Liver (tissue), 3 donors: ENCODE measurements at regions not wholly inside any gene's neighbourhood (a gene's known extent, or its start where the extent isn't known, plus 50 kb on each side); places are given as distances from the start of the nearest gene placed in this dataset.

Experiments used
- EGR1 ChIP-seq, 2 donors: IDR thresholded peaks; 2 replicates each; pipeline ENCODE4 v1.6.1; 2016 to 2018; ENCODE audit warnings: antibody characterized with exemption in 2 of 2, low read depth in 2 of 2
- GABPA ChIP-seq, 2 donors: IDR thresholded peaks in 1 of 2; conservative IDR thresholded peaks in 1 of 2; 2 replicates each; pipeline ENCODE4 v1.6.1; 2016; ENCODE audit warnings: antibody characterized with exemption in 2 of 2, mild to moderate bottlenecking in 1 of 2, moderate library complexity in 1 of 2
- RAD21 ChIP-seq, 2 donors: IDR thresholded peaks; 2 replicates each; pipeline ENCODE4 v1.6.1; 2016; ENCODE audit warnings: antibody characterized with exemption in 2 of 2, mild to moderate bottlenecking in 2 of 2
- RXRA ChIP-seq, 2 donors: IDR thresholded peaks; 2 replicates each; pipeline ENCODE4 v1.6.1; 2017 to 2018; ENCODE audit warnings: antibody characterized with exemption in 2 of 2, mild to moderate bottlenecking in 1 of 2
- SP1 ChIP-seq: IDR thresholded peaks from 2 replicates; pipeline ENCODE4 v1.6.1; 2018; ENCODE audit warnings: antibody characterized with exemption, mild to moderate bottlenecking
- TAF1 ChIP-seq: conservative IDR thresholded peaks from 2 replicates; pipeline ENCODE4 v1.6.1; 2016; ENCODE audit warnings: antibody characterized with exemption, mild to moderate bottlenecking
- YY1 ChIP-seq: IDR thresholded peaks from 2 replicates; pipeline ENCODE4 v1.6.1; 2016; ENCODE audit warnings: antibody characterized with exemption, mild to moderate bottlenecking
- TF ChIP-seq, protein P1 (sequence below): fragments of 150-350 bp; IDR thresholded peaks from 2 replicates; pipeline ENCODE4 v1.5.1; 2017; ENCODE audit warnings: improper control_type of control experiment, low read depth, low read length; ENCODE audit not compliant: missing input control
- TF ChIP-seq, protein P2 (sequence below): IDR thresholded peaks from 2 replicates; pipeline ENCODE4 v1.6.1; 2016; ENCODE audit warnings: antibody characterized with exemption, mild to moderate bottlenecking
- TF ChIP-seq, protein P3 (sequence below): IDR thresholded peaks from 2 replicates; pipeline ENCODE4 v1.6.1; 2016; ENCODE audit warnings: antibody characterized with exemption
- TF ChIP-seq, protein P4 (sequence below): IDR thresholded peaks from 2 replicates; pipeline ENCODE4 v1.6.1; 2016; ENCODE audit warnings: antibody characterized with exemption
- TF ChIP-seq, protein P5 (sequence below): IDR thresholded peaks from 2 replicates; pipeline ENCODE4 v1.6.1; 2016; ENCODE audit warnings: antibody characterized with exemption
- donor health status: healthy.
- donor health status: healthy.

DNA sequence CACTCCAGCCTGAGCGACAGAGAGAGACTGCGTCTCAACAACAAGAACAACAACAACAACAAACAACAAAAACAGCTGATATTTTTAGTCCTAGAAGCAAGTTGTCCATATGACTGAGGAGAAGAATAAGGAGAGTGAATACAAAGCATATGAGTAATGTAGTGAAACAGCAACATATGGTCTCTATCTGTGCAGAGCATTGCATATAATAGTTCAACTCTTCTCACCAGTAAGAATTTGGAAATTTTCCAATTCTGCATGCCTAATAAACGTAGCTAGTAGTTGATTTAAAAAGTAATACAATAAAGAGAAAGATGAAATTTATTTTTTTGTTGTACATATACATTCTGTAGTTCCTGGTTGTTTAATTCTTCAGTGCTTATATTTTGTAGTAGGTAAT lies 129.7 kb upstream of the FAM83B start:
- TF ChIP-seq, protein P1, sequence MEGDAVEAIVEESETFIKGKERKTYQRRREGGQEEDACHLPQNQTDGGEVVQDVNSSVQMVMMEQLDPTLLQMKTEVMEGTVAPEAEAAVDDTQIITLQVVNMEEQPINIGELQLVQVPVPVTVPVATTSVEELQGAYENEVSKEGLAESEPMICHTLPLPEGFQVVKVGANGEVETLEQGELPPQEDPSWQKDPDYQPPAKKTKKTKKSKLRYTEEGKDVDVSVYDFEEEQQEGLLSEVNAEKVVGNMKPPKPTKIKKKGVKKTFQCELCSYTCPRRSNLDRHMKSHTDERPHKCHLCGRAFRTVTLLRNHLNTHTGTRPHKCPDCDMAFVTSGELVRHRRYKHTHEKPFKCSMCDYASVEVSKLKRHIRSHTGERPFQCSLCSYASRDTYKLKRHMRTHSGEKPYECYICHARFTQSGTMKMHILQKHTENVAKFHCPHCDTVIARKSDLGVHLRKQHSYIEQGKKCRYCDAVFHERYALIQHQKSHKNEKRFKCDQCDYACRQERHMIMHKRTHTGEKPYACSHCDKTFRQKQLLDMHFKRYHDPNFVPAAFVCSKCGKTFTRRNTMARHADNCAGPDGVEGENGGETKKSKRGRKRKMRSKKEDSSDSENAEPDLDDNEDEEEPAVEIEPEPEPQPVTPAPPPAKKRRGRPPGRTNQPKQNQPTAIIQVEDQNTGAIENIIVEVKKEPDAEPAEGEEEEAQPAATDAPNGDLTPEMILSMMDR: no peak
- TF ChIP-seq, protein P2, sequence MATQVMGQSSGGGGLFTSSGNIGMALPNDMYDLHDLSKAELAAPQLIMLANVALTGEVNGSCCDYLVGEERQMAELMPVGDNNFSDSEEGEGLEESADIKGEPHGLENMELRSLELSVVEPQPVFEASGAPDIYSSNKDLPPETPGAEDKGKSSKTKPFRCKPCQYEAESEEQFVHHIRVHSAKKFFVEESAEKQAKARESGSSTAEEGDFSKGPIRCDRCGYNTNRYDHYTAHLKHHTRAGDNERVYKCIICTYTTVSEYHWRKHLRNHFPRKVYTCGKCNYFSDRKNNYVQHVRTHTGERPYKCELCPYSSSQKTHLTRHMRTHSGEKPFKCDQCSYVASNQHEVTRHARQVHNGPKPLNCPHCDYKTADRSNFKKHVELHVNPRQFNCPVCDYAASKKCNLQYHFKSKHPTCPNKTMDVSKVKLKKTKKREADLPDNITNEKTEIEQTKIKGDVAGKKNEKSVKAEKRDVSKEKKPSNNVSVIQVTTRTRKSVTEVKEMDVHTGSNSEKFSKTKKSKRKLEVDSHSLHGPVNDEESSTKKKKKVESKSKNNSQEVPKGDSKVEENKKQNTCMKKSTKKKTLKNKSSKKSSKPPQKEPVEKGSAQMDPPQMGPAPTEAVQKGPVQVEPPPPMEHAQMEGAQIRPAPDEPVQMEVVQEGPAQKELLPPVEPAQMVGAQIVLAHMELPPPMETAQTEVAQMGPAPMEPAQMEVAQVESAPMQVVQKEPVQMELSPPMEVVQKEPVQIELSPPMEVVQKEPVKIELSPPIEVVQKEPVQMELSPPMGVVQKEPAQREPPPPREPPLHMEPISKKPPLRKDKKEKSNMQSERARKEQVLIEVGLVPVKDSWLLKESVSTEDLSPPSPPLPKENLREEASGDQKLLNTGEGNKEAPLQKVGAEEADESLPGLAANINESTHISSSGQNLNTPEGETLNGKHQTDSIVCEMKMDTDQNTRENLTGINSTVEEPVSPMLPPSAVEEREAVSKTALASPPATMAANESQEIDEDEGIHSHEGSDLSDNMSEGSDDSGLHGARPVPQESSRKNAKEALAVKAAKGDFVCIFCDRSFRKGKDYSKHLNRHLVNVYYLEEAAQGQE: no peak
- TF ChIP-seq, protein P3, sequence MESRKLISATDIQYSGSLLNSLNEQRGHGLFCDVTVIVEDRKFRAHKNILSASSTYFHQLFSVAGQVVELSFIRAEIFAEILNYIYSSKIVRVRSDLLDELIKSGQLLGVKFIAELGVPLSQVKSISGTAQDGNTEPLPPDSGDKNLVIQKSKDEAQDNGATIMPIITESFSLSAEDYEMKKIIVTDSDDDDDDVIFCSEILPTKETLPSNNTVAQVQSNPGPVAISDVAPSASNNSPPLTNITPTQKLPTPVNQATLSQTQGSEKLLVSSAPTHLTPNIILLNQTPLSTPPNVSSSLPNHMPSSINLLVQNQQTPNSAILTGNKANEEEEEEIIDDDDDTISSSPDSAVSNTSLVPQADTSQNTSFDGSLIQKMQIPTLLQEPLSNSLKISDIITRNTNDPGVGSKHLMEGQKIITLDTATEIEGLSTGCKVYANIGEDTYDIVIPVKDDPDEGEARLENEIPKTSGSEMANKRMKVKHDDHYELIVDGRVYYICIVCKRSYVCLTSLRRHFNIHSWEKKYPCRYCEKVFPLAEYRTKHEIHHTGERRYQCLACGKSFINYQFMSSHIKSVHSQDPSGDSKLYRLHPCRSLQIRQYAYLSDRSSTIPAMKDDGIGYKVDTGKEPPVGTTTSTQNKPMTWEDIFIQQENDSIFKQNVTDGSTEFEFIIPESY: no peak
- TF ChIP-seq, protein P4, sequence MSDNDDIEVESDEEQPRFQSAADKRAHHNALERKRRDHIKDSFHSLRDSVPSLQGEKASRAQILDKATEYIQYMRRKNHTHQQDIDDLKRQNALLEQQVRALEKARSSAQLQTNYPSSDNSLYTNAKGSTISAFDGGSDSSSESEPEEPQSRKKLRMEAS: no peak
- TF ChIP-seq TAF1: no peak
- no peak for TF ChIP-seq SP1
- TF ChIP-seq YY1: no peak
- TF ChIP-seq, protein P5, sequence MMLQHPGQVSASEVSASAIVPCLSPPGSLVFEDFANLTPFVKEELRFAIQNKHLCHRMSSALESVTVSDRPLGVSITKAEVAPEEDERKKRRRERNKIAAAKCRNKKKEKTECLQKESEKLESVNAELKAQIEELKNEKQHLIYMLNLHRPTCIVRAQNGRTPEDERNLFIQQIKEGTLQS: no peak
- no peak for TF ChIP-seq EGR1 (IDR thresholded peaks at IDR 0.05; ENCODE audit: low read depth in 2 of 2)
- TF ChIP-seq RXRA (IDR thresholded peaks at IDR 0.05): no peak
- no peak for TF ChIP-seq RAD21 (IDR thresholded peaks at IDR 0.05)
- no peak for TF ChIP-seq GABPA (IDR thresholded peaks at IDR 0.05 in 1 of 2, conservative IDR thresholded peaks at IDR 0.05 in 1 of 2)
